GM12891 (cell line): ENCODE measurements at regions not wholly inside any gene's neighbourhood (a gene's known extent, or its start where the extent isn't known, plus 50 kb on each side); places are given as distances from the start of the nearest gene placed in this dataset.

Experiments used
- DNase-seq: peaks from one replicate; pipeline ENCODE4 v3.0.0; 2011; ENCODE audit warnings: low spot score; ENCODE audit not compliant: insufficient read length
- FAIRE-seq: peaks from 2 replicates; lab custom pipeline; 2011; peaks lifted over from hg19 to GRCh38; lab: Jason Lieb, UNC
- PAX5 ChIP-seq: IDR thresholded peaks from 2 replicates; pipeline ENCODE4 v1.6.1; 2011; ENCODE audit warnings: low read length, moderate library complexity, mild to moderate bottlenecking; ENCODE audit not compliant: insufficient read depth, severe bottlenecking
- POLR2A ChIP-seq: IDR thresholded peaks from 2 replicates; pipeline ENCODE4 v1.6.1; 2011; ENCODE audit warnings: low read depth, low read length, control low read depth
- POLR2AphosphoS5 ChIP-seq: IDR thresholded peaks from 2 replicates; pipeline ENCODE4 v1.6.1; 2011; ENCODE audit warnings: low read depth, low read length, control low read depth
- POU2F2 ChIP-seq: IDR thresholded peaks from 2 replicates; pipeline ENCODE4 v1.6.1; 2011; ENCODE audit warnings: low read depth, mild to moderate bottlenecking, control low read depth, low read length, moderate library complexity
- SPI1 ChIP-seq: IDR thresholded peaks from 2 replicates; pipeline ENCODE4 v1.6.1; 2011; ENCODE audit warnings: low read depth, low read length, control low read depth
- TAF1 ChIP-seq: IDR thresholded peaks from 2 replicates; pipeline ENCODE4 v1.6.1; 2011; ENCODE audit warnings: low read depth, low read length, control low read depth

GRCh38 chr5:107269678-107270077 is 401.1 kb downstream of the EFNA5 start:
- DNase-seq (no peak), FAIRE-seq (no peak)
- no peak for TF ChIP-seq PAX5
- TF ChIP-seq POU2F2: no peak
- TF ChIP-seq SPI1: no peak
- no peak for TF ChIP-seq POLR2A
- TF ChIP-seq TAF1: no peak
- no peak for TF ChIP-seq POLR2AphosphoS5

- FAIRE-seq (no peak), DNase-seq (no peak)
- TF ChIP-seq POLR2A (no peak), POU2F2 (no peak), TAF1 (no peak), POLR2AphosphoS5 (no peak), PAX5 (no peak), SPI1 (no peak)
These were observed 401.5 kb downstream of the EFNA5 start for GRCh38 chr5:107269256-107269655.

DNA sequence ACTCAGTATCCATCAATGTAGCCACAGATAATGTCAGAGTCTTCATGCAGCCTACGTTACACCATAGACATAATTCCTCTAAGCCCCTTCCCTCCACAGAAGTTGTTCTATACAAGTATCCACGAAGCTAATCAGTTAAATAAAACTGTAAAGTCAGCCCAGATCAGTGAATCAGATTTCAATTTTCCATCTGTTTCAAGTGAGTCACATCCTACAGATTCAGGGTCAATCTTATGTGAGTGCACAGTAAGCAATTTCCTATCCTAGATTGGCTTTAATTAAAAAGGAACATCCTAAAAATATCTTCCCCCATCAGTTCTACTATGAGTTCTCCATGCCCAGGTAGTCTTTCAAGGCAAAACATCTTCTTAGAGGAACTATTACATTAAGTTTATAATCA is 402.5 kb downstream of the EFNA5 start:
- DNase-seq (no peak), FAIRE-seq (no peak)
- TF ChIP-seq POLR2A: no peak
- TF ChIP-seq SPI1: no peak
- no peak for TF ChIP-seq POU2F2
- TF ChIP-seq PAX5: no peak
- no peak for TF ChIP-seq TAF1
- no peak for TF ChIP-seq POLR2AphosphoS5

DNA sequence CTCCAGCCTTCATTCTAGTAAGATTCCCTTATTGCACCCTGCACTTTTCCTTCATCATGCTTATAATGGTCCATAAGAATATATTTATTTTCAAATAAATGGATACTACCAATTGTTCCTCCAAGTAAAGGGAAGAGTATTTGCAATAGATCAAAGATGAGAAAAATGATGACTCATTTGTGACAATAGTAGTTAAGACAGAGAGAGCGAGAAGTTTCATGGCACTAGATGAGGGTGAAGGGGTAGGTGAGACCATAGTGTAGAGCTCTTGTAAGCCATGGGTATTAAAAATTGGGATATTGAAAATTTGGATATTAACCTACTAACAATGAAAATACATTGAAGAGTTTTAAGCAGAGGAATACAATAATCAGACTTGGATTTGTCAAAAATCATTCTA is 404.6 kb downstream of the EFNA5 start:
- TF ChIP-seq POLR2AphosphoS5 (no peak), PAX5 (no peak), POU2F2 (no peak), TAF1 (no peak), POLR2A (no peak), SPI1 (no peak)
- FAIRE-seq (no peak), DNase-seq (no peak)

DNA sequence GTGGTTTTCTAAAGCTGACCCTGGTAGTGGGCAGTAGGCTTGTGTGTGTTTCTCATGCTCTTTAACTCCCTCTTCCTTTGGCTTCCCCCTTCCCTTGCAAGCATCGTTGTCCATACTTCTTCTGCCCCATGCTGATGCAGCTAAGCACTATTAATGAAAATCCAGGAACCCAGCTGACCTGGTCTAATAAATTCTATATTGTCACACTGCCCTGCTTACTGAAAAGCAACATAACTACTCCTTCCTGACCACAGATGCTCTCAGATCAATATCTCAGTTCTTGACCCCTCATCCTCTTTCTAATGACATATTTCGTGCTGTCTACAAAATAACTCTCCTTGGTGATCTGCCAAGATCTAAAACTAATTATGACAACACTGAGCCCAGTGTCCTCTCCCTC is 405.5 kb downstream of the EFNA5 start:
- TF ChIP-seq POLR2A: no peak
- TF ChIP-seq PAX5: no peak
- no peak for TF ChIP-seq TAF1
- TF ChIP-seq POLR2AphosphoS5: no peak
- no peak for TF ChIP-seq POU2F2
- TF ChIP-seq SPI1: no peak
- DNase-seq (no peak), FAIRE-seq (peak; percentile 48)

GRCh38 chr5:107263387-107264018 is 407.2 kb downstream of the EFNA5 start:
- TF ChIP-seq TAF1: no peak
- peak; percentile 42; the same call in 1 of the 2 replicates for TF ChIP-seq POU2F2
- no peak for TF ChIP-seq POLR2AphosphoS5
- no peak for DNase-seq
- FAIRE-seq: no peak

GRCh38 chr5:107257885-107258520 is 412.7 kb downstream of the EFNA5 start:
- DNase-seq (no peak), FAIRE-seq (no peak)
- TF ChIP-seq POLR2A (no peak), POU2F2 (no peak), POLR2AphosphoS5 (no peak), PAX5 (no peak), SPI1 (no peak), TAF1 (no peak)

DNA sequence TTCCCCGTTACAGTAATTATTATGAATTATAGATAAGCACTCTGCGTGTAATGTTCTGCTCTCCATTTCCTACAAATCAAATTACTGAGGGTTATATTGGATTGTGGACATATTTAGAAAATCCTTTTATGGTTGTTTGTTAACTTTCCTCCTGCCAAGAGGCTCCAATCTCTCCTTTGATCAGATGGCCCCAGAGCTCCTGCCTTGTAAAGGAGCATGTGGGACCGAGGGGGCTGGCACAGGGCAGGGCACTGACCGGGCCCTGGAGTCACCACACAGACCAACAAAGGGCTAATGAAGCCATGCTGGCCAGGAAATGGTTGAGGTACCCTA is 415.9 kb downstream of the EFNA5 start:
- FAIRE-seq: no peak
- DNase-seq: no peak

DNA sequence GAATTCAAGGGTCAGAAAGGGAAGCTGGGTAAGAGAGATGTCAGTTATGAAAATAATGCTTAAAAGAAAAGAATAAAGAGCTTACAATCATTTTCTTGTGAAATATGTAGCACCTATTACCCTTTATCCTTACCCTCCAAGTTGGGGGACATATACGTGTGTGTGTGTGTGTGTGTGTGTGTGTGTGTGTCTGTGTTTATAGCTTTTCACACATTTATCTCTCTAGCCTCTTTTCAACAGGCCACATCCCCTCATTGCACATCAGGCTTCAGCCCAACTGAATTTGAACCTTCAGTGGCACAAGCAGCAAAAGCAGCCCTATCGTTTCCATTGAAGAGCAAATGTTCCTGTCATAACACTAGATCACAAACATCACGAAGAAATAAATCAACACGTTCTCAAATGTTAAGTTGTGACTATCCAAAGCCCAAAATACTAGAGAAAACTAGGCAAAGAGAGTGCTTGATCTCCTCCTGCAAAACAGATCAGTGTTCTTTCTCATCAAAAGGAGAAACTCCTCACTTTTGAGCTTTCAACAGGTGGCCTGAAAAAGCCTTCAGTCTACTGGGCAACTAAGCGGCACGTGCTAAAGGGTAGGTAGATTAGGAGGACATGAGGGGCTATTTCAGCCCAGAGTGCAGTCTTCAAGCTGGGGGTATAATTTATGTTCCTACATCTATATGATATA is 416.4 kb downstream of the EFNA5 start:
- TF ChIP-seq PAX5 (no peak), TAF1 (no peak), POLR2A (no peak), POLR2AphosphoS5 (no peak), POU2F2 (no peak), SPI1 (no peak)
- FAIRE-seq (no peak), DNase-seq (no peak)

More for the DNA sequence above, 415.9 kb downstream of the EFNA5 start:
- no peak for TF ChIP-seq TAF1

GRCh38 chr5:107253246-107253645 is 417.5 kb downstream of the EFNA5 start:
- no peak for FAIRE-seq
- TF ChIP-seq POLR2A: no peak
- TF ChIP-seq POLR2AphosphoS5: no peak
- no peak for TF ChIP-seq TAF1
- no peak for TF ChIP-seq POU2F2
- no peak for DNase-seq
